ENCODE measurements at regions not wholly inside any gene's neighbourhood (a gene's known extent, or its start where the extent isn't known, plus 50 kb on each side); places are given as distances from the start of the nearest gene placed in this dataset.

- TF ChIP-seq EP300 (IDR thresholded peaks at IDR 0.05) (no peak), POLR2AphosphoS5 (IDR thresholded peaks at IDR 0.05) (no peak)
These were observed 1251.0 kb downstream of the PCDH18 start for GRCh38 chr4:136281307-136281706.

All from stomach (tissue), 4 donors.